Activated CD8-positive, alpha-beta T cell treated with anti-CD3 and anti-CD28 coated beads for 36 hours (primary cell): ENCODE measurements at regions not wholly inside any gene's neighbourhood (a gene's known extent, or its start where the extent isn't known, plus 50 kb on each side); places are given as distances from the start of the nearest gene placed in this dataset.

Experiments used
- ATAC-seq: fragments of 200-7000 bp; cut with Tn5 transposase; one replicate; pipeline ENCODE4 v1.10.0; 2021; ENCODE audit warnings: mild to moderate bottlenecking, moderate library complexity
- CTCF ChIA-PET: fragments of 350-600 bp; sonication (Branson Sonifier 250); formaldehyde crosslinking; loops from one replicate; lab custom pipeline; 2021; ENCODE audit warnings: antibody characterized with exemption; lab: Charles Lee
- POLR2A ChIA-PET: fragments of 350-600 bp; sonication (Branson Sonifier 250); formaldehyde crosslinking; loops from one replicate; lab custom pipeline; 2021; ENCODE audit warnings: antibody characterized with exemption; lab: Charles Lee
- DNase-seq: peaks from one replicate; pipeline ENCODE4 v3.0.0-alpha.2; 2020
- H3K27ac Mint-ChIP-seq: one replicate; pipeline ENCODE4 v1.8.0; 2021; ENCODE audit warnings: mild to moderate bottlenecking, mixed read lengths
- H3K27me3 Mint-ChIP-seq: one replicate; pipeline ENCODE4 v1.8.0; 2021; ENCODE audit warnings: mixed read lengths
- H3K36me3 Mint-ChIP-seq: one replicate; pipeline ENCODE4 v1.8.0; 2021; ENCODE audit warnings: low read depth, mixed read lengths
- H3K4me1 Mint-ChIP-seq: one replicate; pipeline ENCODE4 v1.8.0; 2021; ENCODE audit warnings: low read depth, mixed read lengths
- H3K4me3 Mint-ChIP-seq: one replicate; pipeline ENCODE4 v1.8.0; 2021; ENCODE audit warnings: mild to moderate bottlenecking, moderate library complexity, mixed read lengths
- H3K9me3 Mint-ChIP-seq: one replicate; pipeline ENCODE4 v1.8.0; 2021; ENCODE audit warnings: mixed read lengths
- intact Hi-C: fragments of 100-400 bp; cut with micrococcal nuclease; formaldehyde crosslinking; loops from one replicate; pipeline ENCODE4 v1.10.0; 2022
- TF ChIP-seq, protein P1 (sequence below): fragments of 200-600 bp; IDR thresholded peaks from one replicate; pipeline ENCODE4 v1.8.0; 2022; ENCODE audit warnings: antibody characterized with exemption, mild to moderate bottlenecking

DNA sequence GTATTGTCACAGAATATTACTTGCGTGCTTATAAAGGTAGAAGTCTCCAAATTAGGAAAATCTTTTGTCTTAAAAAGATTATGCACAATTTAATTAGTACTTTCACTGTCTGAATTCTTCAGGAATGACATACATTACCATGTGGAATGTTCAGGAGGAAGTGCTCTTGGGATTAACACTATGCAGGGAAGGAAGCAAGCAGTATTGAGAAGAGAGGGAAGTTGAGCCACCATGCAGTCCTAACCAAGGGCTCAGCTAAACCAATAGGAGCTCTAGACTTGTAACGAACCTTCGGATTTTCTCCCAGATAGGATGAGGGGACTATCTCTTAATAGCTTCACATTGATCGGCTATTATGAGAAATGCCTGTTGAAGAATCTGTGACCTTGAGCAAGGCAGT, 918.4 kb upstream of the MANEA start:
- no peak for ATAC-seq
- no peak for DNase-seq
- no peak overlapping the region for H3K27ac Mint-ChIP-seq
- no peaks in the 10 kb centered on the region for H3K36me3 Mint-ChIP-seq
- H3K27me3 Mint-ChIP-seq, result no peaks in the 10 kb centered on the region
- TF ChIP-seq, protein P1, sequence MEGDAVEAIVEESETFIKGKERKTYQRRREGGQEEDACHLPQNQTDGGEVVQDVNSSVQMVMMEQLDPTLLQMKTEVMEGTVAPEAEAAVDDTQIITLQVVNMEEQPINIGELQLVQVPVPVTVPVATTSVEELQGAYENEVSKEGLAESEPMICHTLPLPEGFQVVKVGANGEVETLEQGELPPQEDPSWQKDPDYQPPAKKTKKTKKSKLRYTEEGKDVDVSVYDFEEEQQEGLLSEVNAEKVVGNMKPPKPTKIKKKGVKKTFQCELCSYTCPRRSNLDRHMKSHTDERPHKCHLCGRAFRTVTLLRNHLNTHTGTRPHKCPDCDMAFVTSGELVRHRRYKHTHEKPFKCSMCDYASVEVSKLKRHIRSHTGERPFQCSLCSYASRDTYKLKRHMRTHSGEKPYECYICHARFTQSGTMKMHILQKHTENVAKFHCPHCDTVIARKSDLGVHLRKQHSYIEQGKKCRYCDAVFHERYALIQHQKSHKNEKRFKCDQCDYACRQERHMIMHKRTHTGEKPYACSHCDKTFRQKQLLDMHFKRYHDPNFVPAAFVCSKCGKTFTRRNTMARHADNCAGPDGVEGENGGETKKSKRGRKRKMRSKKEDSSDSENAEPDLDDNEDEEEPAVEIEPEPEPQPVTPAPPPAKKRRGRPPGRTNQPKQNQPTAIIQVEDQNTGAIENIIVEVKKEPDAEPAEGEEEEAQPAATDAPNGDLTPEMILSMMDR, result no peak
- CTCF ChIA-PET, result no interaction called here
- H3K4me3 Mint-ChIP-seq, result no peak overlapping the region
- H3K4me1 Mint-ChIP-seq, result no peaks in the 10 kb centered on the region
- intact Hi-C loops, result no loop called here
- peaks cover 7% of the 10 kb centered on the region for H3K9me3 Mint-ChIP-seq
- POLR2A ChIA-PET, result no interaction called here

DNA sequence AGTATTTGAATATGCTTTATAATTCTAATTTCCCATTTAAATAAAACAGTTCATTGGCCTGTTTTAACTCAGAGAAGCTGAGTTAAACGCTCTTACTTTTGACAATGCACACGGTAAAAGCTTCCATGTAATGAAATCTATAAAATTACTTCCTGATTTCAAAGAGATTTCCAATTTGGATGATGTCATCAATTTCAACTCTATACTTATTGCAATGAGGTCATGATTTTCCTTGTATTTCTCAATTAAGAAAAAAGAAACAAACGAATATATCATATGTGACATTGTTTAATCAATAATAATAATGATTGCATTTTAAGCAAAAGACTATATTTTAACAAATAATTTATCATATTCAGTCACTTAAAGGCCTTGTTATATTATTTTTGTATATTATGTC, 926.1 kb upstream of the MANEA start:
- ChIA-PET POLR2A (no interaction called here), CTCF (no interaction called here)
- no peak for ATAC-seq
- intact Hi-C loops, result no loop called here
- Mint-ChIP-seq H3K9me3 (peaks cover 9% of the 10 kb centered on the region), H3K36me3 (no peaks in the 10 kb centered on the region), H3K27ac (no peak overlapping the region), H3K4me3 (no peak overlapping the region), H3K4me1 (no peaks in the 10 kb centered on the region), H3K27me3 (no peaks in the 10 kb centered on the region)
- TF ChIP-seq, protein P1, result no peak
- no peak for DNase-seq

DNA sequence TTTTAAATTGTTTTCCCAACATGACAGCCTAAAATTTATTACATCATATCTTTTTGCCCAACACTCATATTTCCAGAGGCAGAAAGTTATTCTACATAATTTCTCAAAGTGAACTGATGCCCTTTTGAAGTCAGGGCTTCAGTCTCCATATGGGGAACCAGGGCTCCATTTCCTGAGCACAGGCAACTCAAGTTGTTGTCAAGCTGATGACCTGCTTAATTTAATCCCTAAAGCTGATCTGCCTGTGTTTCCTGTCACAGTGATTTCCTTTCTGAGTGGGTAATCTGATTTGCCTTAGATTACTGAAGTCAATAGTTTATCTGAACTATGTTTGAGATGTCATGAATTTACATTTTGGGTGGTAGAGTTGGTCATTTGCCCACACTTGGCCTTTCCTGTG, 932.1 kb upstream of the MANEA start:
- intact Hi-C loops, result no loop called here
- POLR2A ChIA-PET, result no interaction called here
- ATAC-seq, result no peak
- no peak overlapping the region for H3K4me3 Mint-ChIP-seq
- H3K9me3 Mint-ChIP-seq, result peaks cover 2% of the 10 kb centered on the region
- CTCF ChIA-PET, result no interaction called here
- no peaks in the 10 kb centered on the region for H3K36me3 Mint-ChIP-seq
- TF ChIP-seq, protein P1, result no peak
- DNase-seq, result no peak
- no peak overlapping the region for H3K27ac Mint-ChIP-seq
- no peaks in the 10 kb centered on the region for H3K27me3 Mint-ChIP-seq
- H3K4me1 Mint-ChIP-seq, result no peaks in the 10 kb centered on the region

DNA sequence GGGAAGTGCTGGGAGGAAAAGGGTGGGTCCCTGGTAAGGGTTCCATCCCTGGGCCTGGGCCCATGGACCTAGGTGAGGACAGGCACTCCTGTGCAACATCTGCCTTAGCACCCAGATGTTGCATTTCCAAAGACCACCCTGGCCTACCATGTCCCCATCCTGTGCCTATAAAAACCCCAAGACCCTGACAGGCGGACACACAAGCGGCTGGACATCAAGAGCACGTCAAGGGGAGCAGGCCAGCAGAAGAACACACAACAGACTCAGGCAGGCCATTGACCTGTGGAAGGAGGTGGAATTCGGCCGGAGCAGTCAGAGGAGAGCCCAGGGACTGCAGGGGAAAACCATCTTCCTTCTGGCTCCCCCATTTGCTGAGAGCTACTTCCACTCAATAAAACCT, 937.8 kb upstream of the MANEA start:
- Mint-ChIP-seq H3K27me3 (no peaks in the 10 kb centered on the region), H3K36me3 (no peaks in the 10 kb centered on the region), H3K4me3 (no peak overlapping the region), H3K9me3 (no peaks in the 10 kb centered on the region), H3K4me1 (no peaks in the 10 kb centered on the region), H3K27ac (no peak overlapping the region)
- ChIA-PET POLR2A (no interaction called here), CTCF (no interaction called here)
- no peak for ATAC-seq
- DNase-seq, result no peak
- TF ChIP-seq, protein P1, result no peak
- intact Hi-C loops, result no loop called here

DNA sequence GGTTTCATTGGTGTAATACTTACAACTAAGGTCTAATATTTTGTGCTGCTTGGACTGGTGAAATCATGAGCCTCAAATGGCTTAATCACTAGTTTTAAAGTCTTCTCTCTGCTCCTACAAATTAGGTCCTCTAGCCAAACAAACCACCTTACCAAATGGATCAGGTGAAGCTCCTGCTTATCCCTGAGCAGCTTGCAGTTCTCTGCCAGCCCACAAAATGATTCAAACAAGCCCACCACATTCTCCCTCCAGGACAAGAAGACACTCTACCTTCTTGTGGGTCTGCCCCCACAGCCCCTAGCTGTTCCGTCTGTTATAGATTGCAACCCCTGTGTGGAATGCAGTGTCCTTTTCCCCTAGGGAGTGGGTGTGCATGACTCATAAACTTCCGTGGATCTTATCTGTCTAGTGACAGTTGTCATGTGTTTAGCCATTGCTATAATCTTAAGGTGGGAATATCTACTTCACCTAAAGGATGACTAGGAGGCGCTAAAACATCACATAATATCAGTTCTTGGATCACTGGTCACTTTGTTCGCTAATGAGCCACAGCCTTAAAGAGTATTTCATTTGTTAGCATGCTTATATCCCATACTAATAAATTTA, 940.5 kb upstream of the MANEA start:
- H3K9me3 Mint-ChIP-seq, result peaks cover 2% of the 10 kb centered on the region
- no peaks in the 10 kb centered on the region for H3K27me3 Mint-ChIP-seq
- TF ChIP-seq, protein P1, result no peak
- H3K4me3 Mint-ChIP-seq, result no peak overlapping the region
- no peak overlapping the region for H3K27ac Mint-ChIP-seq
- H3K4me1 Mint-ChIP-seq, result no peaks in the 10 kb centered on the region
- ChIA-PET POLR2A (no interaction called here), CTCF (no interaction called here)
- no peaks in the 10 kb centered on the region for H3K36me3 Mint-ChIP-seq
- DNase-seq (no peak), ATAC-seq (no peak)
- intact Hi-C loops, result no loop called here
